ENCODE measurements at regions not wholly inside any gene's neighbourhood (a gene's known extent, or its start where the extent isn't known, plus 50 kb on each side); places are given as distances from the start of the nearest gene placed in this dataset.

DNA sequence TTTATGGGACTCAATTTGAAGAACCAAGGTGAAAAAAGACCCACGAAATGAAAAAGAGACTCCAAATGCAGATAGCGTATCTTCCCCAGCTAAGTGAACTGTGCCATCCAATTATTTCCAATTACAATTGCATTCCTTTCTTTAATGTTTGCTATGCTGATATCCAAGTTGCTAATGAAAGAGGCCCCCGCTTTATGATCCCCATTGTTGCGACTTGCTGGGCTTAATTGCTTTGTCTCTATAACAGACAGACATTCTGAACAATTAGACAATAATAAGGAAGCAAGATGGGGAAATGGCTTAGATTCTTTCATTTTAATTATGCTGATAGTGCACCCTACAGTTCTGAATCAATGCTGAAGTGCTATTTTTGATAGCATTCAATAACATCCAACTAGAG lies 354.3 kb downstream of the KIF4B start:
- TF ChIP-seq POLR2AphosphoS5 (IDR thresholded peaks at IDR 0.05), result no peak
- TF ChIP-seq, protein P1, sequence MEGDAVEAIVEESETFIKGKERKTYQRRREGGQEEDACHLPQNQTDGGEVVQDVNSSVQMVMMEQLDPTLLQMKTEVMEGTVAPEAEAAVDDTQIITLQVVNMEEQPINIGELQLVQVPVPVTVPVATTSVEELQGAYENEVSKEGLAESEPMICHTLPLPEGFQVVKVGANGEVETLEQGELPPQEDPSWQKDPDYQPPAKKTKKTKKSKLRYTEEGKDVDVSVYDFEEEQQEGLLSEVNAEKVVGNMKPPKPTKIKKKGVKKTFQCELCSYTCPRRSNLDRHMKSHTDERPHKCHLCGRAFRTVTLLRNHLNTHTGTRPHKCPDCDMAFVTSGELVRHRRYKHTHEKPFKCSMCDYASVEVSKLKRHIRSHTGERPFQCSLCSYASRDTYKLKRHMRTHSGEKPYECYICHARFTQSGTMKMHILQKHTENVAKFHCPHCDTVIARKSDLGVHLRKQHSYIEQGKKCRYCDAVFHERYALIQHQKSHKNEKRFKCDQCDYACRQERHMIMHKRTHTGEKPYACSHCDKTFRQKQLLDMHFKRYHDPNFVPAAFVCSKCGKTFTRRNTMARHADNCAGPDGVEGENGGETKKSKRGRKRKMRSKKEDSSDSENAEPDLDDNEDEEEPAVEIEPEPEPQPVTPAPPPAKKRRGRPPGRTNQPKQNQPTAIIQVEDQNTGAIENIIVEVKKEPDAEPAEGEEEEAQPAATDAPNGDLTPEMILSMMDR (IDR thresholded peaks at IDR 0.05), result no peak
- TF ChIP-seq POLR2A (IDR thresholded peaks at IDR 0.05), result no peak
